Skeletal muscle satellite cell (primary cell): ENCODE measurements at regions not wholly inside any gene's neighbourhood (a gene's known extent, or its start where the extent isn't known, plus 50 kb on each side); places are given as distances from the start of the nearest gene placed in this dataset.

ENCODE experiments used
- H3K27me3 ChIP-seq: 2 replicates; pipeline ENCODE4 v1.7.0; 2013; ENCODE audit warnings: low read length; ENCODE audit not compliant: control insufficient read depth, insufficient read depth
- H3K36me3 ChIP-seq: 2 replicates; pipeline ENCODE4 v1.7.0; 2013; ENCODE audit warnings: mild to moderate bottlenecking, control low read depth, low read length; ENCODE audit not compliant: insufficient read depth
- H3K4me1 ChIP-seq: 2 replicates; pipeline ENCODE4 v1.7.0; 2013; ENCODE audit warnings: low read length; ENCODE audit not compliant: control insufficient read depth, insufficient read depth
- H3K4me2 ChIP-seq: 2 replicates; pipeline ENCODE4 v1.7.0; 2013; ENCODE audit warnings: mild to moderate bottlenecking, low read length
- H3K4me3 ChIP-seq: 2 replicates; pipeline ENCODE4 v1.7.0; 2013; ENCODE audit warnings: low read length
- H3K9ac ChIP-seq: 2 replicates; pipeline ENCODE4 v1.7.0; 2013; ENCODE audit warnings: mild to moderate bottlenecking, low read depth, low read length, moderate library complexity
- H3K9me3 ChIP-seq: replicated peaks from 2 replicates; pipeline ENCODE4 v1.7.0; 2013; ENCODE audit warnings: mild to moderate bottlenecking, control low read depth, low read length

DNA sequence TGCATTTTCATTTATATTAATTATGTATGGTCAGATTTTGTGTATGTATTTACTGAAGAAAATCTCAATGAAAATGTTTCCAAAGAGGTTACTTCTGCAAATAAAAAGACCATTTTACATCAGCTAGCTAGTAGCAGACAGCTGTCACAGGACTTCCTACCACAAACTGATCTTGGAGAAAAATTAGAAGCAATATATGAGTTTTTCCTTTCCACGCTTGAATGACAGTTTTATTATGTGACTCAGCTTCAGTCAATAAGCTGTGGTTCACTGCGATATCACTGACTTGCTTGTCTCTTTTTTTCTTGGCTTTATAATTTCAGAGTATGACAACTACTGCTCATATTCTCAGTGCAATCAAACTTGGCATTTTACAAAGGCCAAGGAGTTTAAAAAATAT, 787.4 kb upstream of the GALNTL6 start:
- Histone ChIP-seq H3K27me3 (no peaks in the 10 kb centered on the region), H3K4me2 (no peak overlapping the region)

GRCh38 chr4:171025343-171025742, 787.9 kb upstream of the GALNTL6 start:
- Histone ChIP-seq H3K9ac (no peak overlapping the region), H3K36me3 (no peaks in the 10 kb centered on the region), H3K4me3 (no peak overlapping the region), H3K4me2 (no peak overlapping the region), H3K9me3 (no peaks in the 10 kb centered on the region), H3K27me3 (no peaks in the 10 kb centered on the region), H3K4me1 (no peaks in the 10 kb centered on the region)

More for the DNA sequence above, 787.4 kb upstream of the GALNTL6 start:
- H3K4me1 ChIP-seq, result no peaks in the 10 kb centered on the region
- no peak overlapping the region for H3K4me3 ChIP-seq
- H3K36me3 ChIP-seq, result no peaks in the 10 kb centered on the region
- no peaks in the 10 kb centered on the region for H3K9me3 ChIP-seq
- no peak overlapping the region for H3K9ac ChIP-seq

DNA sequence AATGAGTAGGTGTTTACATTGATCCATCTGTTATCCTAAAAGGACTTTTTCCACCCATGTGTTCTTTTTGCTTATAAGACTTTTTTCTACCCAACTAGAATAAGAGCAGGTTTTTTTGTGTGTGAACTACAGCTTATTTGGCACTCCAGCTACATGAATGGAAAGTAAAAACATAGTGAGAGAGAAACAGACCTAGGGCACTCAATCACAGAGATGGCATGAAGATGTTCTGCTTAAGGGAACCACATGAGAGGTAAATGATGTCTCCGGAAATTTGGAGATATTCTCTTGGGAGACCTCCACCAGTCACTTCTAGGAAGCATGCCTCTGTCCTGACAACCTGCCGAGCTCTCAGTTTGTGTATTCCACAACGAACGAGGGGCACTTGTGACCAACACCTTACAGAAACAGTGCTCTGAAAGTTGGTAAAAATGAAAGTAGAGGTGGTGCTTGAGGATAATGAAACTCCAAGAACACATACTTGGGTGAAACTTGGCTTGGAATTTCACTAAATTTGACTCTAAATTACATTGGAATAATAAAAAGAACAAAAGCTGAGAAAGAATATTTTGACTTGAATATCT, 788.4 kb upstream of the GALNTL6 start:
- H3K9me3 ChIP-seq, result no peaks in the 10 kb centered on the region
- no peaks in the 10 kb centered on the region for H3K4me1 ChIP-seq
- no peaks in the 10 kb centered on the region for H3K36me3 ChIP-seq
- no peak overlapping the region for H3K9ac ChIP-seq
- H3K4me3 ChIP-seq, result no peak overlapping the region
- no peaks in the 10 kb centered on the region for H3K27me3 ChIP-seq
- H3K4me2 ChIP-seq, result no peak overlapping the region

DNA sequence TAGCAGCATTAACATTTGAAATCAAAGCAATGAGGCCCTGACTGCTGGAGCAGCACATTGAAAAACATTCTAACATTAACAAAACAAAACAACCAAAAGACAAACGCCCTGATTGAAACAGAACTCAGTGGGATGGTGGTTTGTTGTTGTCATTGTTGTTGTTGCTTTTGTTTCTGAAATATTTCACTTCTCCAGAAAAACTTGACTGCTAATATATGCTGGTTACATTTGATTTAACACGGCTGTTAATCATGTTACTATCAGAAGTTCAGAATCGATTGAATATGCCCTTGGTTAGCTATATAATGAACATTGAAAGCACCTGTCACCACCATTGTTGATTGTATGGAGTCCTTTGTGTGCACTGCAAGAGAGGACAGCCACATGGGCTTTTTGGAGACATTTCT, 790.4 kb upstream of the GALNTL6 start:
- H3K4me2 ChIP-seq, result no peak overlapping the region

GRCh38 chr4:171017593-171017992, 795.6 kb upstream of the GALNTL6 start:
- Histone ChIP-seq H3K4me2 (no peak overlapping the region), H3K9me3 (peaks cover 4% of the 10 kb centered on the region), H3K27me3 (no peaks in the 10 kb centered on the region), H3K4me3 (no peak overlapping the region), H3K9ac (no peak overlapping the region), H3K36me3 (no peaks in the 10 kb centered on the region), H3K4me1 (no peaks in the 10 kb centered on the region)

More for the DNA sequence above, 790.4 kb upstream of the GALNTL6 start:
- Histone ChIP-seq H3K4me1 (no peaks in the 10 kb centered on the region), H3K4me3 (no peak overlapping the region), H3K36me3 (no peaks in the 10 kb centered on the region), H3K9me3 (no peaks in the 10 kb centered on the region), H3K27me3 (no peaks in the 10 kb centered on the region), H3K9ac (no peak overlapping the region)

GRCh38 chr4:171016145-171016544, 797.1 kb upstream of the GALNTL6 start:
- no peak overlapping the region for H3K4me2 ChIP-seq
- no peaks in the 10 kb centered on the region for H3K27me3 ChIP-seq
- no peaks in the 10 kb centered on the region for H3K4me1 ChIP-seq

GRCh38 chr4:171015441-171015840, 797.8 kb upstream of the GALNTL6 start:
- no peak overlapping the region for H3K4me2 ChIP-seq
- no peaks in the 10 kb centered on the region for H3K36me3 ChIP-seq
- no peaks in the 10 kb centered on the region for H3K4me1 ChIP-seq
- H3K9me3 ChIP-seq, result peaks cover 7% of the 10 kb centered on the region
- no peak overlapping the region for H3K9ac ChIP-seq
- H3K4me3 ChIP-seq, result no peak overlapping the region
- no peaks in the 10 kb centered on the region for H3K27me3 ChIP-seq

More at GRCh38 chr4:171016145-171016544, 797.1 kb upstream of the GALNTL6 start:
- H3K9me3 ChIP-seq, result peaks cover 7% of the 10 kb centered on the region
- no peak overlapping the region for H3K9ac ChIP-seq
- H3K36me3 ChIP-seq, result no peaks in the 10 kb centered on the region
- no peak overlapping the region for H3K4me3 ChIP-seq

GRCh38 chr4:171007618-171008390, 805.4 kb upstream of the GALNTL6 start:
- Histone ChIP-seq H3K36me3 (no peaks in the 10 kb centered on the region), H3K9me3 (peaks cover 7% of the 10 kb centered on the region), H3K4me1 (no peaks in the 10 kb centered on the region), H3K4me3 (no peak overlapping the region), H3K4me2 (no peak overlapping the region), H3K9ac (no peak overlapping the region), H3K27me3 (no peaks in the 10 kb centered on the region)

- Histone ChIP-seq H3K36me3 (no peaks in the 10 kb centered on the region), H3K4me1 (no peaks in the 10 kb centered on the region), H3K4me2 (no peak overlapping the region), H3K27me3 (no peaks in the 10 kb centered on the region), H3K9me3 (no peaks in the 10 kb centered on the region), H3K4me3 (no peak overlapping the region), H3K9ac (no peak overlapping the region)
These were observed 811.0 kb upstream of the GALNTL6 start for GRCh38 chr4:171002246-171002645.

DNA sequence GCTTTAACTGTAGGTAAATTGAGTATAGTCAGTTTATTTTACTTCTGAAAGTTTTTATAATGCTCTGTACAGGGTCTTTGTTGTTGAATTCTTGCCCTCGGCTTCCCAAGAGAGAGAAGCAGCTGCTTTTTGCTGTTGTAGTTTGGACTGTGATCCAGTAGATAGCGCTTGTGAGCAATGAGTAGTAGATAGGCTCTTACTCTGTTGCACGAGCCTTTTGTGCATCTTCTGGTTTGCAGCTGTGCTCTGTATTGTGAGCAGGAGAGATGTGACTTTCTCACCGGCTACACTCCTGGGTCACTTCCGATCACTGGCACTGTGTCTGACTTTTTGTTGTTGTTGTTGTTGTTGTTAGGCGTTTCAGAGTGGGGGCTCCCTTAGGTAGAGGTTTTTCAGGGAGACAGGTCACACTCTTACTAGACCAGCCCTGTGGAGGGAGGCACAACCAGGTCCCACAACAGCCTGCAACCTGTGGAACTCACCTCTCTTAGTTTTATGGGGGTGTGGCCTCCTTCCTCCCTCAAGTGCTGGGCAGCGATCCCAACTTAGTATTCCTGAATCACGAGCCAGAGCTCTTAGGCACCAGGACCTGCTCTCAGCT, 822.1 kb upstream of the GALNTL6 start:
- Histone ChIP-seq H3K4me2 (no peak overlapping the region), H3K9ac (no peak overlapping the region), H3K9me3 (peaks cover 11% of the 10 kb centered on the region), H3K27me3 (no peaks in the 10 kb centered on the region), H3K4me1 (no peaks in the 10 kb centered on the region), H3K4me3 (no peak overlapping the region), H3K36me3 (no peaks in the 10 kb centered on the region)

DNA sequence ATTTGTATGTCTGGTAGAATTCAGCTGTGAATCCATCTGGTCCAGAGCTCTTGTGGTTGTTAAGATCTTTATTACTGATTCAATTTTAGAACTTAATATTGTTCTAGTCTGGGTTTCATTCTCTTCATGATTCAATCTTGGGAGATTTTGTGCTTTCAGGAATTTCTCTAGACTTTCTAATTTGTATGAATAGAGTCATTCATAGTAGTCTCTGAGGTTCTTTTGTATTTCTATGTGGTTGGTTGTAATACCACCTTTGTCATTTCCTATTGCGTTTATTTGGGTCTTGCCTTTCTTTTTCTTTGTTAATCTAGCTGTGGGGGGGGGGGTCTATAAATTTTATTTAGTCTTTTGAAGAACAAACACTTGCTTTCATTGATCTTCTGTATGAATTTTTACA, 824.8 kb upstream of the GALNTL6 start:
- Histone ChIP-seq H3K9me3 (peaks cover 11% of the 10 kb centered on the region), H3K4me2 (no peak overlapping the region), H3K36me3 (no peaks in the 10 kb centered on the region), H3K27me3 (no peaks in the 10 kb centered on the region), H3K4me3 (no peak overlapping the region), H3K9ac (no peak overlapping the region), H3K4me1 (no peaks in the 10 kb centered on the region)
